PC-3 (cell line): ENCODE measurements at regions not wholly inside any gene's neighbourhood (a gene's known extent, or its start where the extent isn't known, plus 50 kb on each side); places are given as distances from the start of the nearest gene placed in this dataset.

ENCODE experiments used
- EZH2 ChIP-seq: fragments of 300-600 bp; sonication (generic); IDR thresholded peaks from one replicate; pipeline ENCODE4 v1.6.1; 2017; ENCODE audit warnings: antibody characterized with exemption, mild to moderate bottlenecking, low read length; ENCODE audit not compliant: unreplicated experiment
- TF ChIP-seq, protein P1 (sequence below): fragments of 300-600 bp; sonication (generic); conservative IDR thresholded peaks from 2 replicates; pipeline ENCODE4 v1.5.1; 2017; ENCODE audit warnings: antibody characterized with exemption, low read depth, mild to moderate bottlenecking, low read length

DNA sequence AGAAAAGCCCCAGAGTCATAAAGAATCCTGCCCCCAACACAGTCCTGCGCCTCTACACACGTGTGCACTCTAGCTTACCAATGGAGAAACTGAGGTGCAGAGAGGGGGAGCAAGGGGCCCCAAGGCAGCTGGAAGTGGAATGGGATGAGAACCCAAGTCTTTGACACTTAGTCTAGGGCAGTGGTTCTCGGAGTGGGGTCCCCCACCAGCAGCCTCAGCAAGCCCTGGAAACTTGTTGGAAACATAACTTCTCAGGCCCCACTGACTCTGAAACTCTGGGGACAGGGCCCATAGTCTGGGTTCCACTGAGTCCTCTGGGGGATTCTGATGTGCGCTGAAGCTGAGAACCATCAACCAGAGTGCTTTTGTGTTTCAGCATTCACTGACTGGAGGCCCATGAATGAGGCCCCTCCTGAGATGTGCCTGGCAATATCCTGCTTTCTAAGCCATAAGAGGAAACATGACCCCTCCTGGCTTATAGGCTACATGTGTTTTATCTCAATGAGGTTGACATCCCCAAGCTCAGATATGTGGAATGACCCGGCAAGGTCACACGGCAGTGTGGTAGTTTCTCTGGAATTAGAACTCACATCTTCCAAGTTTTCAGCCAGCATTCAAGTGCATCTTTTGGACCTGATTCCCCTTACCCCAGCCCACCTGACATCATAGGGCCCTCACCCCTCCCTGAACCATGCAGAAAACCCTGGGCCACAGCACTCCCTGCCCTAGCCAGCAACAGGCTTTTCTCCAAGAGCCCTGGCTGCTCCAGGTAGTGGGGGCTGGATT, 147.3 kb upstream of the PCBD1 start:
- TF ChIP-seq EZH2: no peak
- TF ChIP-seq, protein P1, sequence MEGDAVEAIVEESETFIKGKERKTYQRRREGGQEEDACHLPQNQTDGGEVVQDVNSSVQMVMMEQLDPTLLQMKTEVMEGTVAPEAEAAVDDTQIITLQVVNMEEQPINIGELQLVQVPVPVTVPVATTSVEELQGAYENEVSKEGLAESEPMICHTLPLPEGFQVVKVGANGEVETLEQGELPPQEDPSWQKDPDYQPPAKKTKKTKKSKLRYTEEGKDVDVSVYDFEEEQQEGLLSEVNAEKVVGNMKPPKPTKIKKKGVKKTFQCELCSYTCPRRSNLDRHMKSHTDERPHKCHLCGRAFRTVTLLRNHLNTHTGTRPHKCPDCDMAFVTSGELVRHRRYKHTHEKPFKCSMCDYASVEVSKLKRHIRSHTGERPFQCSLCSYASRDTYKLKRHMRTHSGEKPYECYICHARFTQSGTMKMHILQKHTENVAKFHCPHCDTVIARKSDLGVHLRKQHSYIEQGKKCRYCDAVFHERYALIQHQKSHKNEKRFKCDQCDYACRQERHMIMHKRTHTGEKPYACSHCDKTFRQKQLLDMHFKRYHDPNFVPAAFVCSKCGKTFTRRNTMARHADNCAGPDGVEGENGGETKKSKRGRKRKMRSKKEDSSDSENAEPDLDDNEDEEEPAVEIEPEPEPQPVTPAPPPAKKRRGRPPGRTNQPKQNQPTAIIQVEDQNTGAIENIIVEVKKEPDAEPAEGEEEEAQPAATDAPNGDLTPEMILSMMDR: no peak
